ENCODE measurements at regions not wholly inside any gene's neighbourhood (a gene's known extent, or its start where the extent isn't known, plus 50 kb on each side); places are given as distances from the start of the nearest gene placed in this dataset.

DNA sequence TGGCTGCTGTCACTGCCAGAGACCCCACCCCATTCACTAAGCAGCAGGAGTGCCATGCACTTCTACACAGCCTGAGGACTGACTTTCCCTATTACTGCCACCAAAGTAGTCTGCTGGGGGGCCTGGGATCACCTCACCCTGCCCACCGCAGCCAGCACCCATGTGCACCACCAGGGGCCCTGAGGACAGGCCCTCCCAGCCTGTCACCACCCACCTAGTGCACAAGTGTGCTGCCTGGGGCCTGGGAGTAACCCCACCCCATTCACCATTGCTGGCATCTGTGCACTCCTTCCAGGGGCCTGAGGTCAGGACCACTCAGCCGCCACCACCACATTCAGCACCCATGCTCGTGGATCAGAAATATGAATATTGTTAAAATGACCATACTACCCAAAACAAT lies 247.8 kb upstream of the NCKAP5 start:
- H3K4me3 ChIP-seq (ENCODE audit: low read depth, low read length), result no peak overlapping the region
- POLR2A ChIA-PET, result no interaction called here
- CTCF ChIA-PET, result no interaction called here
- no peak for TF ChIP-seq CTCF (IDR thresholded peaks at IDR 0.05; ENCODE audit: insufficient read depth, low read length, missing control alignments)
- no peak for DNase-seq (ENCODE audit: low read depth, low spot score)

GRCh38 chr2:133817680-133818566 lies 249.7 kb upstream of the NCKAP5 start:
- DNase-seq (ENCODE audit: low read depth, low spot score), result peak; percentile 97
- H3K4me3 ChIP-seq (ENCODE audit: low read depth, low read length), result no peak overlapping the region
- CTCF ChIA-PET, result interaction anchor here (0.9 to 1.3 kb wide), 3 partner anchors 23 to 257 kb away, joined by 3 to 4 read pairs (median 3); no protein-coding TSS in a partner anchor
- POLR2A ChIA-PET, result interaction anchor here (0.7 kb wide), 1 partner anchor 62 kb away, joined by 3 read pairs; no protein-coding TSS in a partner anchor
- TF ChIP-seq CTCF (IDR thresholded peaks at IDR 0.05; ENCODE audit: insufficient read depth, low read length, missing control alignments), result no peak

DNA sequence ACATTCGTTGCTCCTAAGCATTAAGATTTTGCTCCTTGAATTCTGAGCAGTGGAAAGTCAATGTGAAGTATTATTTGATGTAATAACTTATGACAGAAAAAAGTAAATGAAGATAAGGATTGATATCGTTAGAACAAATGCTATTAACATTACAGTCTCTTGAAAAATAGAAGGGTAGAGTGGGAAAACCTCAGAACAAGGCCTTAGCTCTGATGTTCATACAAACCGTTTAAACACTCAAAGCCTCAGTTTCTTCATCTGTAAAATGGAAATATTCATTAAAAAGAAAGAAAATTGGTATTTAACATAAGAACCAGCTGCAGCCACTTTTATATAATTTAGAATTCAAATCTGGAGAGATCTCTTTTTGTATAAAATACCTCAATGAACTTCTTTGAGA lies 250.4 kb upstream of the NCKAP5 start:
- CTCF ChIA-PET, result interaction anchor here (1.3 kb wide), 1 partner anchor 25 kb away, joined by 4 read pairs; no protein-coding TSS in a partner anchor
- no peak for DNase-seq (ENCODE audit: low read depth, low spot score)
- POLR2A ChIA-PET, result no interaction called here

DNA sequence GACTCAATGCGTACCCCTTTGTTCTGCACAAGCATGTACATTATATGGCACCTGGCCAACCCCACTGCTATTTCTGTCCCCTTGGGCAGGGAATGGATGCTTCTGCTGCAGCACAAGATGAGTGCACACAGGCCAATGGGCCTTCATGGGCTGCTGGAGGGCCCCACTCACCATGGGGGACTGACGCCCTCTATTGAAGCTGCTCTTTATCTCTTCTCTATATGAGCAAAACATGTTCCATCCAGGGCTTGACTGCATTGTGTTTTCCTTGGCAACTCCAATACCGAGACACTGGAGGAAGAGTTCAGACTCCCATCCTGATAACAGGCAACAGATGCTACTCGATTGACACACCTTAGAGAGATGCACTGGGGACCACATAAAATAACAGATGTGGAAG lies 251.6 kb upstream of the NCKAP5 start:
- no peak for DNase-seq (ENCODE audit: low read depth, low spot score)

More for the DNA sequence above, 250.4 kb upstream of the NCKAP5 start:
- H3K4me3 ChIP-seq (ENCODE audit: low read depth, low read length), result no peak overlapping the region
- no peak for TF ChIP-seq CTCF (IDR thresholded peaks at IDR 0.05; ENCODE audit: insufficient read depth, low read length, missing control alignments)

GRCh38 chr2:133821107-133821760 lies 253.0 kb upstream of the NCKAP5 start:
- CTCF ChIA-PET, result interaction anchor here (1.1 to 2.0 kb wide), 4 partner anchors 13 to 41 kb away, joined by 3 to 8 read pairs (median 4); no protein-coding TSS in a partner anchor

More for the DNA sequence above, 251.6 kb upstream of the NCKAP5 start:
- ChIA-PET CTCF (interaction anchor here (1.5 to 2.0 kb wide), 4 partner anchors 17 to 40 kb away, joined by 3 to 8 read pairs (median 4); no protein-coding TSS in a partner anchor), POLR2A (no interaction called here)
- TF ChIP-seq CTCF (IDR thresholded peaks at IDR 0.05; ENCODE audit: insufficient read depth, low read length, missing control alignments), result no peak
- no peak overlapping the region for H3K4me3 ChIP-seq (ENCODE audit: low read depth, low read length)

More at GRCh38 chr2:133821107-133821760, 253.0 kb upstream of the NCKAP5 start:
- no peak for DNase-seq (ENCODE audit: low read depth, low spot score)
- POLR2A ChIA-PET, result no interaction called here
- no peak overlapping the region for H3K4me3 ChIP-seq (ENCODE audit: low read depth, low read length)
- no peak for TF ChIP-seq CTCF (IDR thresholded peaks at IDR 0.05; ENCODE audit: insufficient read depth, low read length, missing control alignments)

Measured in AG04449 (cell line).